ENCODE measurements at regions not wholly inside any gene's neighbourhood (a gene's known extent, or its start where the extent isn't known, plus 50 kb on each side); places are given as distances from the start of the nearest gene placed in this dataset.

GRCh38 chr2:193276069-193276468 lies 1081.3 kb upstream of the TMEFF2 start:
- H3K79me2 ChIP-seq (ENCODE audit: insufficient read depth, low read length) = no peaks in the 10 kb centered on the region
- TF ChIP-seq CTCF (conservative IDR thresholded peaks at IDR 0.05; ENCODE audit: low read length) (no peak), EZH2phosphoT487 (IDR thresholded peaks at IDR 0.05; ENCODE audit: borderline replicate concordance) (no peak)
- no peak overlapping the region for H3K4me3 ChIP-seq (ENCODE audit: low read length, poor library complexity, severe bottlenecking)
- H3K4me1 ChIP-seq (ENCODE audit: insufficient read depth, low read length, poor library complexity, severe bottlenecking) = no peaks in the 10 kb centered on the region
- no peaks in the 10 kb centered on the region for H3K36me3 ChIP-seq (ENCODE audit: insufficient read depth, low read length)
- H2AFZ ChIP-seq (ENCODE audit: low read length) = no peak overlapping the region
- no peaks in the 10 kb centered on the region for H3K9me3 ChIP-seq (ENCODE audit: insufficient read depth, low read depth, low read length)
- no peaks in the 10 kb centered on the region for H3K27me3 ChIP-seq (ENCODE audit: insufficient read depth, low read length, poor library complexity, severe bottlenecking)
- no peak overlapping the region for H3K9ac ChIP-seq (ENCODE audit: low read depth, low read length, poor library complexity, severe bottlenecking)
- no peak overlapping the region for H3K4me2 ChIP-seq (ENCODE audit: low read depth, low read length, poor library complexity, severe bottlenecking)
- no peaks in the 10 kb centered on the region for H4K20me1 ChIP-seq (ENCODE audit: insufficient read depth, low read length, poor library complexity, severe bottlenecking)
- no peaks in the 10 kb centered on the region for H3K9me2 ChIP-seq (replicated peaks; ENCODE audit: low read depth, low read length)
- H3F3A ChIP-seq (ENCODE audit: low read depth) = no peaks in the 10 kb centered on the region

GRCh38 chr2:193272011-193272410 lies 1077.3 kb upstream of the TMEFF2 start:
- Histone ChIP-seq H2AFZ (ENCODE audit: low read length) (no peak overlapping the region), H3K9me3 (ENCODE audit: insufficient read depth, low read depth, low read length) (no peaks in the 10 kb centered on the region), H3K36me3 (ENCODE audit: insufficient read depth, low read length) (no peaks in the 10 kb centered on the region), H3K4me2 (ENCODE audit: low read depth, low read length, poor library complexity, severe bottlenecking) (no peak overlapping the region), H3K4me3 (ENCODE audit: low read length, poor library complexity, severe bottlenecking) (no peak overlapping the region), H3K9ac (ENCODE audit: low read depth, low read length, poor library complexity, severe bottlenecking) (no peak overlapping the region), H3K9me2 (replicated peaks; ENCODE audit: low read depth, low read length) (no peaks in the 10 kb centered on the region), H3K79me2 (ENCODE audit: insufficient read depth, low read length) (no peaks in the 10 kb centered on the region), H4K20me1 (ENCODE audit: insufficient read depth, low read length, poor library complexity, severe bottlenecking) (no peaks in the 10 kb centered on the region), H3F3A (ENCODE audit: low read depth) (no peaks in the 10 kb centered on the region), H3K27me3 (ENCODE audit: insufficient read depth, low read length, poor library complexity, severe bottlenecking) (no peaks in the 10 kb centered on the region), H3K4me1 (ENCODE audit: insufficient read depth, low read length, poor library complexity, severe bottlenecking) (no peaks in the 10 kb centered on the region)
- TF ChIP-seq EZH2phosphoT487 (IDR thresholded peaks at IDR 0.05; ENCODE audit: borderline replicate concordance) (no peak), CTCF (conservative IDR thresholded peaks at IDR 0.05; ENCODE audit: low read length) (no peak)

- Histone ChIP-seq H3K79me2 (ENCODE audit: insufficient read depth, low read length) (no peaks in the 10 kb centered on the region), H3K4me1 (ENCODE audit: insufficient read depth, low read length, poor library complexity, severe bottlenecking) (no peaks in the 10 kb centered on the region), H3K4me2 (ENCODE audit: low read depth, low read length, poor library complexity, severe bottlenecking) (no peak overlapping the region), H3K9me2 (replicated peaks; ENCODE audit: low read depth, low read length) (no peaks in the 10 kb centered on the region), H3K36me3 (ENCODE audit: insufficient read depth, low read length) (no peaks in the 10 kb centered on the region), H3K27me3 (ENCODE audit: insufficient read depth, low read length, poor library complexity, severe bottlenecking) (no peaks in the 10 kb centered on the region), H4K20me1 (ENCODE audit: insufficient read depth, low read length, poor library complexity, severe bottlenecking) (no peaks in the 10 kb centered on the region), H3K9me3 (ENCODE audit: insufficient read depth, low read depth, low read length) (no peaks in the 10 kb centered on the region), H2AFZ (ENCODE audit: low read length) (no peak overlapping the region), H3F3A (ENCODE audit: low read depth) (no peaks in the 10 kb centered on the region), H3K9ac (ENCODE audit: low read depth, low read length, poor library complexity, severe bottlenecking) (no peak overlapping the region), H3K4me3 (ENCODE audit: low read length, poor library complexity, severe bottlenecking) (no peak overlapping the region)
- no peak for TF ChIP-seq CTCF (conservative IDR thresholded peaks at IDR 0.05; ENCODE audit: low read length)
- no peak for TF ChIP-seq EZH2phosphoT487 (IDR thresholded peaks at IDR 0.05; ENCODE audit: borderline replicate concordance)
These were observed 1076.1 kb upstream of the TMEFF2 start for GRCh38 chr2:193270816-193271215.
